ENCODE measurements at regions not wholly inside any gene's neighbourhood (a gene's known extent, or its start where the extent isn't known, plus 50 kb on each side); places are given as distances from the start of the nearest gene placed in this dataset.
"Not testable (repeated sequence)": the region's sequence is repeated elsewhere in the genome, so short reads cannot be mapped to it uniquely, and the experiment has no call there.

GRCh38 chr5:82420524-82420923 is 142.4 kb upstream of the RPS23 start:
- TF ChIP-seq POLR2A, TAF1, POU2F2, POLR2AphosphoS5 (IDR thresholded peaks at IDR 0.05; ENCODE audit: low read depth, low read length): not testable (repeated sequence)
